HG03095 (cell line): ENCODE measurements at regions not wholly inside any gene's neighbourhood (a gene's known extent, or its start where the extent isn't known, plus 50 kb on each side); places are given as distances from the start of the nearest gene placed in this dataset.

Source experiments
- ATAC-seq: cut with Tn5 transposase; IDR thresholded peaks from one replicate; pipeline ENCODE4 v1.9.1; 2021; ENCODE audit warnings: moderate library complexity; ENCODE audit not compliant: unreplicated experiment

DNA sequence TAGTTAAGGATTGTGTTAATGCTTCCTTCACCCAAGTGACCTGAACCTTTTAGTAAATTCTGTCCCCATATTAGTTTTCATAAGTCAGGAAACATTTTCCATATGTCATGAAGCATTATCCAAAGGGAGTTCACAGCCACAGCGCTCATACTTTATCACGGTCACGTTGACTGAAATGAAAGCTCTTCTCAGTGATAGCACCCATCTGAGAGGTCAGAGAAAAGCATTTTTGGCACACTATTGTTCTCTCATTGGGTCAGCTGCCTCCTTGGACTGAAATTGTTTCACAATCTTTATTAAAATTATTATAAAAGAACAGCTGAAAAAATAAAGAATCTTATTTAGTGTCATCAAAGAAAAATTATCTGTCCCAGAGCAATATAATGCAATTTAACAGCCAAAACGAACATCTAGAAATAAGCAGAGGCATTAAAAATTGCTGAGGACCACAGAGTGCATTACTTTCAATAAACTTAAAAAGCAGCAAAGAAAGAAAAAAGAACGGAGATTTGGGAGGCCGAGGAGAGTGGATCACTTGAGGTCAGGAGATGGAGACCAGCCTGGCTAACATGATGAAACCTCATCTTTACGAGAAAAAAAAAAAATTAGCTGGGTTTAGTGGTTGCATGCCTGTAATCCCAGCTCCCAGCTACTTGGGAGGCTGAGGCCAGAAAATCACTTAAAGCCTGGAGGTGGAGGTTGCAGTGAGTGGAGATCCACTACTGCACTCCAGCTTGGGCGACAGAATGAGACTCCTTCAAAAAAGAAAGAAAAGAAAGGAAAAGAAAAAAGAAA is 680.8 kb upstream of the FAM241A start:
- ATAC-seq: no peak

DNA sequence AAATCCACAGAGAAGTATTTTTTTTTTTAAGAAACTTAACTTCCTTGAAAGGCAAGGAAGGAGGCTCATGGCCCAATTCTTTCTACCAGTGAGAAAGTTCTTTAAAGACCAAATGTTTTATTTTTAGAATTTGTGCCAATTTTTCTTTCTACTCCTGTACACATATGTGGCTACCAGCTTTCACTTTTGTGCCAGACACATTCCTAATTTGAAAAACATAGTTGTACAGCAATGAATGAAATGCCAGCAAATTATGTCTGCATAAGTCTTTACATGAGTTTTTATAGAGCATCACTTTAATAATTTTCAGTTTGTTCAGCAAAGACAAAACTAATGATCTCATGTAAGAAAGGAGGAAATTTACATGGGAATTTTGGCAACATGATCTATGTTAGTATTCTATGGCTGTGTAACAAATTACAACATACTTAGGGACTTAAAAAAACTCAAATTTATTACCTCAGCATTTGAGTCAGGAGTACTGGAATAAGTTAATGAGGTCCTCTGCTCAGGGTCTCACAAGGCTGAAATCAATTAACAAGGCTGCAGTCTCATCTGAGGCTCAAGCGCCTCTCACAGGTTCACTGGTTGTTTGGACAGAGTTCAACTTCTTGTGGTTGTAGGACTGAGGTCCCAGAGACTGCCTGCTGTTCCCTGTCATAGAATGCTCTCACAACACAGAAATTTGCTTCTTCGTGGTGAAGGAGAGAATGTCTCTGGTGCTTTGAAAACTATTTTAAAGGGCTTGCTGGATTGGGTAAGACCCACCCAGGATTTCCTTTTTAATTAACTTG is 678.2 kb upstream of the FAM241A start:
- no peak for ATAC-seq

DNA sequence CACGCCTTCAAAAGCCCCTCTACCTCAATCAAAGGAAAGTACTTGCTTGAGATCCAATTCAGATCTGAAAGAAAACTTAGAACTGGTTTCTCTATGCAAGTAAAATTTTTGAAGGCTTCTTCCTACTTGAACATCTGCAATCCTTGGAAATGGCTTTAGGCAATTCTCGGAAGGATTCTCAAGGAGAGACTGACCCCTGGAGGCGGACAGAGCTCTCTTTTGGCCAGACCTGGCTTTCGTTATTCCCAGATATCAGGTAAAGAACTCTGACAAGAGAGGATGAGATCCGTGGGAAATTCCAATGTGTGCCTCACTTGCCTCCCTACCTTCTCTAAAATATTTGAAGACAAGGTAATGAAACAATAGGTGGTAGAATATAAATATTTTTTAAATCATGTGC is 670.3 kb upstream of the FAM241A start:
- no peak for ATAC-seq

DNA sequence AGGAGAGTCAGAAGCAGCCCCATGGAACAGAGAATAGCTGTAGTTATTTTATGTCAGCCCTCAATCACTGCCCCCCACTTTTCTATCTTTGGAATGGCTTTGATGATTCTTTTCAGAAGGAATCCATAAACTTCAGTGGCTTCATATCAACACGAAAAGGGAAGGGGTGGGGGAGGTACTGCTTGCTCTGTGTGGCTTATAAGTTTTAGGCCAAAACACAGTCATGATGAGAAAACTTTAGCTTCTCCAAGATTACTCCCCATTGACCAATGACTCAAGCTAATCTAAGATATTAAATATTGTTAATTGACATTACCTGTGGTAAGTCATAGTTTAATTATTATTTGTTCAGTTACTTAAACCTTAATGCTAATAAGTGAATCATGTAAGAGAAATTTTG is 669.6 kb upstream of the FAM241A start:
- ATAC-seq: no peak

DNA sequence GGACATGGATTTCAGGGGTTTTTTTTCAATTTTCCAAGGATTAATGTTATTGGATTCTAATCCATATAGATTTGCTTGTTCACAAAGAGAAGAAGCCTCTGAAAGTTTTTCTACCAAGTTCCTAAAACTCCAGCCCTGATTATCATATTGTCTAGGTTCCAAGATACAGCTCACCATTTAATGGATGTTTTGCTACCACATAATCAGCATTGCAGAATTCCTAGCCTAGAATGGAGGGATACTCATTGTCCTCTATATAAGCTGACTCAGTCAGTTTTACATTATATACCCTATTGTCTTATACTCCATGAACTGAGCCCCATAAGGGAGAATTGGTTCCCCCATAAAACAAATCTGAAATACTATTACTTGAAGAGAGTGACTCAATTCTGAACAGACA is 664.7 kb upstream of the FAM241A start:
- no peak for ATAC-seq

DNA sequence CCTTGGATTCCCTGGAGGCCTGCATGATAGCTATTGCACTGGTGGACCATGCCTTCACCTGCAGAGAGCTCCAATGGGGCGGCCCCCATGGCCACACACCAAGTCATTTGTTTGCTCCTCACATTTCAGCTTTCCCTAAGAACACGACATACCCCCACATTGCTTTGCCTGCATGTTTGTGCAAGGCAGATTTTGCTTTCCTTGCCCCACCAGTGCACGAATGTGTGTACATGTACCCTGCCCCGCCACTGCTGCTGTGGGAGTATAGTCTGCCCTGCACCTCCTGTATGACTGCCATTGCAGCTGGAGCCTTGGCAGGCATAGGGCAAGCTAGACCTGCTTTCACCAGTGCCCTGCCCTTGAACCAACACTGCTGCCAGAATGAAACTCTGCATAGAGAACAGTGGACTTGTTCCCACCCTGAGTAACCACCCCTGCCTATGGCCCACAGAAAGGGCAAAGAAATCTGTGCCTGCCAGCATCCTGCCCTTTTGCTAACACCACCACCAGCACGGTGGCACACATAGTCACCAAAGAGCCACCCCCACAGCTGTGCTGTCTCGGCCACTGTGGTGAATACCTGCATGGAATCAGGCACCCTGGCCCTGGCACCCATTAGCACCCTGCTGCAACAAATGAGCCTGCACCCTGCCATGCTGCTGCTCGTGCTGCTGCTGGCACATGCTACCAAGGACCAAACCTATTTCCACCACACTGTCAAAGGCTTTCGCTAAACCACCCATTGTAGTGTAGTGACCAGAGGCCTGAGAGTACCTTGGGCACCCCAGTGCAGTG is 661.7 kb upstream of the FAM241A start:
- ATAC-seq: no peak

DNA sequence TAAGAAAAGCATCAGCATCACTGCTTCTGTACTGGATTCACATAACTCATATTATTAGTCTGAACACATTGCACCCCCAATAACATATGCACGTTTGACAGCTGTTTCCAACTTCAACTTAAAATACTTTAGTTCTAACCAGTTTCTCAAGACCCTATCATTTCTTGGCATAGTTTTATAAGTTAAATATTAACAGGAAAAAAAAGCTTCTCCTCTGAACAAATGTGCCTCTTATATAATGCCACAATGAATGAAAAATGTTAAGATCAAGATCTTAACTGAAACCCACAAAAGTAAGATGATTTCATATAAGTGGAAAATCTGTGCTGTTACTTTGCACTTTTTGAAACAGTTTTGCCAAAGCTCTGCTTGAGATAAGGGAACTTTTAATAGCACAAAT is 652.8 kb upstream of the FAM241A start:
- no peak for ATAC-seq

DNA sequence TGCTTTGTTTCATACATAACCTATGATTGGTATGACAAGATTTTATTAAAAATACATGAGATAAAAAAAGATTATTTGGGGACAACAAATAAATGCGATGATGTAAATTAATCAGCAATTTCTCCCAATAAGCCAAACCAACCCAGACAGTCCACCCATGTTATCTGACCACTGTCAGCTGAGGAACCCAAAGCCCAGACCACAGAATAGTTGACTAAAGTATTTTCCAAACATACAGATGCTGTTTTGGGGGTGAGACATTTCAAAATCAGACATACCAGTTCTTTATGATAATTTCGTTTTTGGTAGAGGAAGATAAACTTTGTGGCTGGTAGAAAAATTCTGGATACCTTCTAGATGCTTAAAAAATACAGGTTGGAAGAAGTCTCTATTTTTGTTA is 650.8 kb upstream of the FAM241A start:
- ATAC-seq: no peak

DNA sequence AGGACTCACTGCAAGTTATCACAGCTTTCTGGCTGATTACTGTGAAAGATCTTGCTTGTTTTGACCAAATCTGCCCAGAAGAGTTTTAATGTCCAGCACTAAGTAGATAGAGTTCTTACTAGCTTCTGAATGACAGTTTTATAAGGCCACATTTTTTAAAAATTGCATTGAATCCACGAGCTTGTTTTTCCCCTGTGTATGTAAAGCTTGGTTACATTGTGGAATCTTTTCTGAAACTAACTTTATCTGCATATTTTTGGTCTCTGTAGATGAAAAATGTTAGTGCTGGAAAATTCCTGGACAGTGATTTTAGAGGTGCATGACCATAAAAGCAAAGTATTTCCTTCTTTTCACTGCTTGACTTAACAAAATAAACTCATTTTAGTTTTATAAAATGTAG is 650.3 kb upstream of the FAM241A start:
- ATAC-seq: no peak

DNA sequence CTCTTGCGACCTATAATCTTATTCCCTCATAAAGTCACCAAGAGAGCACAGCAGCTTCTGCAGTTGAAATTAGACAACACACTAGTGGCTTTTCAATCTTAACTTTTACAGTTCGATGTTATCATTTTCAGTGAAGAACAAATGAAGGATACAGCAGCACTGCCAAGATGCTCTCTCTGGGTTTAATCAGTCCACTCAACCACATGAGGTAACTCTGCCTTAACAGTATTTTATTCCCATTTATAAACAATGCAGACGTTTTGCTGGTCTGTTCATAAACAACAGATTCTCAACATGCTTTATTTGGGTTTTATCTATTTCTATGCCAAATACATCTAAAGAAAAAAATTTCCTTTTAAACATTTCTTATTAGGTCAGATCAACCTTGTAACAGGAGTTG is 646.0 kb upstream of the FAM241A start:
- no peak for ATAC-seq

DNA sequence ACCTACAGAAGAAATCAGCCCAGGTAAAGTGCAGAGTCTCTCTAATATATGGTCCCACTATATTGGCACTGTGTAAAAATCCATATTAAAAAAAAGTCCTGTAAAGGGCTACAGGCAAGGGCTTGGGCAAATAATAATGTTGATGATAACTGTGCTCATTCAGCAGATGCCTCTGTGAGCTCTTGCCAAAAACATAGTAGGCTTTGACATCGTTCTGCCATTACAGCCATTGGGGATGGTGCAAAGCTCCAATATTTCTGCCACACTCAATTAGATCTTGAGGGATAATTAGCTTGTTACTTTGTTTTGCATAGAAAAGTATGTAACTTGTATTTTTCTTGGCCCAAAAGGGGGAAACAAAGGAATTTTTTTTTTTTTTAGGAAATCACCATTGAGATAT is 645.5 kb upstream of the FAM241A start:
- no peak for ATAC-seq

DNA sequence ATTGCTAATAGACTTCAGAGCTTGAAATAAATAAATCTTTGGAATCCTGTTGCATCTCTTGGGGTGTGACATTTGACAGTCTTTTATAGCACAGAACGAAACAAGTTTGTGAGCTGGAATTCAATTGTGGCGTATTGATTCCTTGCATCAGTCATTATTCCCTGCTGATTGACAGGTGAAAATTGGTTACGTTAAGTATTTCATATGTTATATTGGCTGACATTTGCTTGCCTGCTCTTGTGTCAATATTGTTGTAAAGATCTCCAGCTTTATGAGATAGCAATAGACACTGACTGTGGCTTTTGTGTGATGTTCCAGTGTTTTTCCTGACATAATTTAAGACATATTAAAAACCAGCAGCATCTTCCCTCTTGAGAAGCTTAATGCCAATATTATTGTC is 644.4 kb upstream of the FAM241A start:
- no peak for ATAC-seq

DNA sequence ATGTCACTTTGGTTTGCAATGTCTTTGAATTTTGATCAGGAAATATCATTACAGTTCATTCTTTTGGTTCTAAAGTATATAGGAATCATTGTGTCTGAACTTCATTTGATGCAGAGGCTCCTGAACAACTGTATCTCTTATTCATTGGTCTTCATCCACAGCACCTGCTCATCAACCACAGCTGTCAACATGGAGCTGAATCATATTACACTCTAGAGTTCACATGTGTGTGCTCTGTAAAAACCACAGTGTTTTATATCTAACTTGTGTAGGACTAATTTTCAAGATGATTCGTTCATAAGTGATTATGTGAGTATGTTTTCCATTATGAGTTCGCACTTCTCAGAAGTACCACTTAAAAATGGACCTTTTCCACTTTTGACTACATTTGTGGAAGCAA is 643.3 kb upstream of the FAM241A start:
- no peak for ATAC-seq

DNA sequence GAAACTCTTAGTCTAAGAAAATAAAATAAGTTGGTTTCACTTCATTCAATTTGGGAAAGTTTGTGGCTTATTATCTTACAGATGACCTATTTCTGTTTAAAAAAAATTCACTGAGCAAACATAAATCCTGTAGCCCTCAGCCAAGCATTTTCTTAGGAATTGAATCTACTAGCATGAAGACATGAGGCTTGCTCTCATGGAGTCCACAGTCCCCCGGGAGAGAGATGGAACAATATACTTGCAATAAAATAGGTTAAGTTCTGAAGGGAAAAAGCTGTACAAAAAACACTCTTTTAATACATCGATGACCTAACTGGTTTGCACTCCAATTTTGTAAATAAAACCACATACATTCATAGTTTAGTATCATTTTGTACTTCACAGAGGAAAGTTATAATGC is 642.6 kb upstream of the FAM241A start:
- ATAC-seq: no peak

DNA sequence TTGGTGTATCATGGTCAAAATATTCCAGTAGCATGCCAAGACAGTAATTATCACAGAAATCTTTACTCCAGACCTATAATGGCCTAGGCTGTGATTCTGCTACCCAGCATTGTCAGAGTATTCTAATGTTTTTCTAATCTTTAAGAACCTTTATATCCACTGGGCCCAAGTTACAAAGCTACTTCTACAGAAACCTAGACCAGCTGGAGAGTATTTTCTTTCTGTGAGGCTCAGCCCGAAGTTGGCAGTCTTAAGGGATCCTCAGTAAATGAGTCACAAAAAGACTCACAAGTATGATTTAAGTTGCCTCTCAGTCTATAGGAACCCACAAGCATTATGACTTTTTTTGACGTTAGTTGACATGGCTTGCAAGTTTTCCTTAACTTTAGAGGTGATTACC is 638.5 kb upstream of the FAM241A start:
- ATAC-seq: no peak

DNA sequence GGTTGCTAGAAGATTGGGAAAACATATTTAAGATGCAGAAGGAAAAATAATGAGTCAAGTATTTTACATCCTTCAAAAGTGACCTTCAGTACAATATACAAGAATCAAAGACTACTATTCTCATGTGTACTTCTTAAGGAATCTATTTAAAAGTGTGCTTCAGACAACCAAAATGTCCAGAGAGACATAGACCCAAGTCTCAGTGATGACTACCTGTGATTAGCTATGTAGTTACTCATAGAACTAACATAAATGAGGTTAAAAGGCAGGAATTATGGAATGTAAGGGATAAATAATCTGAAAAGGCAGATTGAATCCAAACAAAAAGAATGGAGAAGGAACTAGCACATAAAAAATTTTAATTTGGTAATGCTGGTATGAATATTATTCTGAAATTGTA is 634.7 kb upstream of the FAM241A start:
- no peak for ATAC-seq

DNA sequence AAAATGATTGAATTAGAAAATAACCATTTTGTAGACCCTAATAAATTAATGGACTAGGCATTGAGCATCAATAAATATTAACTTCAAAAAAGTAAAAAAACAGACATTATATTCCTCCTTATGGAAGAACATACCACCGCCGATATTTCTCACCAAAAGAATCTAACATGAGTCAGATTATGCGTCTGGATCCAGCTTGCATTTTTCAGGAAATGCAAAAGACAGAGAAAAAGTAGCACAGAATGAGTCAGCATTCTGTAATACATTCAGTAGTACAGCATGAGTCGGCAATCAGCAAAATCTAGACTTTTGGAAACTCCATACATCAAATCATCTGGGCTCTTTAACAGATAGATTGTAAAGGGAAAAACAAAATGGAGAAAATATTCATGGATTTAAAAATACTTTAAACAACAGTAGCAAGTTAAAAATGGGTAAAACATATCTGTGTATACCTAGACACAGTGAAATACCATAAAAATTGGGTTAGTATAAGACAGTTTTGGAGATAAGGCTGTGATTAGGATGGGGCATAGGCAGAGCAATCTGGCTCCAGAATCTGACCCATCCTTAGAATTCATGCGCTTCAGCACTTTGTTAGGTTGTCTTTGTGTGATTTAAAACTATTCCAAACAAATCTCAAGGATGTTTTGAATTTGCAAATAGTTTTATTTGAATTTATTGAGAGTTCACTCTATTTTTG is 633.0 kb upstream of the FAM241A start:
- ATAC-seq: no peak

DNA sequence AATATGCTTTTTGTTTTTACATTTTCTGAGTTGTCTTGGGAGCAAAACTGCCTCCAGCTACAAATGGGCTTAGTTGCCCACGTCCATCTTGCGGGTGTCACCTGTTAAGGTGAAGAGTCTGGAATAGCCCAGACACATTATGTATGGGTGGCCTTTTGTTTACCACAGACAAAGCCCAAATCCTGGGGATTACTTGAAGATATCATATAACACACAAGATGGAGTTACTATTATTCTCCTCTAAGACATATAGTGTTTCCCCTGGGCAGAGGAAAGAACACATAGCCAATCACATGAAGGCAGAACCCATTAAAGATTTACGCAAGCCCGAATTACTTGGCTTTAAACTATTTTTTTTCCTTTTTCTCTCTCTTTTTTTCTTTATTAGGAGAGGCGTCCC is 625.6 kb upstream of the FAM241A start:
- no peak for ATAC-seq

DNA sequence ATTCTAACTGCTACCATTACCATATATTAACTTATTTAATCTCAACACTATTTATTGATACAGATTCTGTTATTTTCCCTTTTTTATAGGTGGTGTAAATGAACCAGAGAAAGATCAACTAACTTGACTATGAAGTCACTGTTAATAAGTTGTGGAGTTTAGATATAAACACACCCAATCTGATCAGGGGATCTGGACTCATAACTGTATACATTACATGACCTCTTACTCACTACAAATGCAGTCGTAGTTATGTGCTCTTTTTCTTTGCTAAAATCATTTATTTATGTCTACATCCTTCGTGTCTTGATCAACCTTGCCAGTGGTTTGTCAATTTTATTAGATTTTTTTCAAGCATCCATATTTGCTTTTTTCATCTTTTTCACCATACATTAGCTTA is 614.8 kb upstream of the FAM241A start:
- no peak for ATAC-seq

DNA sequence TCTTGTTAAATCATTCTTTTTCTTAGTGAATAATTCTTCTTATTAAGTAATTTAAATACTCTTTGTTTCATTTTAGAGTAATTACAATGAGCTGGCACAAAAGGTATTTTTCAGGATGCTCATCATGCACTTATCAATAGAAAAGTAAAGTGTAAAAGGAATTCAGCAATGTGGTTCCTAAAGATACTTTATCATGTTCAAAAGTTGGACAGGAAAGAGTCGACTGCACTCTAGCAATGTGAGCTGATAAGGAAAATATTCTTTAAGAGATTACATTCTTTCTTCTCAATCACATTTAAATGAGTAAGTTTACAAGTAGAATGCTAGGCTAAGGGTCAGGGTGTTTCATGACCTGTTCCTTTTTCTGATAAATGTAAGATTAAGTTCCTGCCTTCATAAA is 609.5 kb upstream of the FAM241A start:
- no peak for ATAC-seq

DNA sequence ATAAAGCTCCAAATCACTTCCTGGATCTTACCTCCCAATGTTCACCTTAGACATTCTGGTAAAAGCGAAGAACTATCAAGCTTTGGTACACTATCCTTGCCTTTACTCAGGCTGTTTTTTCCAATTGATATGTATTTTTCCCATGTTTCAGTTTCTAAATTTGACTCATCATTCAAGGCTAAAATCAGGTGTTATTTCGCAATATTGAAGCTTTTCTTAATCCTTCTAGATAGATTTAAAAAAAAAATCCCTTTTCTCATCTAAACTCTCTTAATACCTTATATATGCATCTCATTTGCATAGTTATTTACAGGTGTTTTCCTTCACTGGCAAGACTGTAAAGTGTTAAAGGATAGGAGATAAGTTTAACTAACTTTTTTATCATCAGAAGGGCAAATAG is 608.1 kb upstream of the FAM241A start:
- ATAC-seq: no peak
